Endodermal cell (in vitro differentiated cells): ENCODE measurements at regions not wholly inside any gene's neighbourhood (a gene's known extent, or its start where the extent isn't known, plus 50 kb on each side); places are given as distances from the start of the nearest gene placed in this dataset.

Experiments
- DNase-seq: peaks from one replicate; pipeline ENCODE4 v3.0.0-alpha.2; 2017
- H3K27ac ChIP-seq: 2 replicates; pipeline ENCODE4 v1.5.1; 2013; ENCODE audit warnings: mild to moderate bottlenecking, low read depth, low read length, moderate library complexity
- H3K27me3 ChIP-seq: 2 replicates; pipeline ENCODE4 v1.6.1; 2013; ENCODE audit warnings: mild to moderate bottlenecking, low read length, moderate library complexity; ENCODE audit not compliant: insufficient read depth, control insufficient read depth, poor library complexity, severe bottlenecking
- H3K36me3 ChIP-seq: 2 replicates; pipeline ENCODE4 v1.7.0; 2013; ENCODE audit warnings: mild to moderate bottlenecking, low read length, moderate library complexity; ENCODE audit not compliant: control insufficient read depth, insufficient read depth
- H3K4me1 ChIP-seq: one replicate; pipeline ENCODE4 v1.7.0; 2013; ENCODE audit warnings: low read length; ENCODE audit not compliant: control insufficient read depth, insufficient read depth
- H3K4me3 ChIP-seq: 2 replicates; pipeline ENCODE4 v1.5.1; 2013; ENCODE audit warnings: mild to moderate bottlenecking, low read length, moderate library complexity
- H3K9ac ChIP-seq: 2 replicates; pipeline ENCODE4 v1.6.1; 2013; ENCODE audit warnings: mild to moderate bottlenecking, low read length, moderate library complexity; ENCODE audit not compliant: poor library complexity, severe bottlenecking; ENCODE audit errors: extremely low read depth
- H3K9me3 ChIP-seq: 2 replicates; pipeline ENCODE4 v1.6.1; 2013; ENCODE audit warnings: mild to moderate bottlenecking, low read length, moderate library complexity; ENCODE audit not compliant: control insufficient read depth
- H3K27ac Mint-ChIP-seq: 2 replicates; pipeline ENCODE4 v1.8.0; 2020; ENCODE audit warnings: mixed read lengths
- H3K27me3 Mint-ChIP-seq: 2 replicates; pipeline ENCODE4 v1.8.0; 2021; ENCODE audit warnings: mild to moderate bottlenecking, mixed read lengths; ENCODE audit not compliant: insufficient read depth
- H3K36me3 Mint-ChIP-seq: 2 replicates; pipeline ENCODE4 v1.8.0; 2020; ENCODE audit warnings: low read depth, mixed read lengths
- H3K4me1 Mint-ChIP-seq: 2 replicates; pipeline ENCODE4 v1.8.0; 2020; ENCODE audit warnings: mixed read lengths
- H3K4me3 Mint-ChIP-seq: 2 replicates; pipeline ENCODE4 v1.8.0; 2020; ENCODE audit warnings: mild to moderate bottlenecking, moderate library complexity, mixed read lengths
- H3K9me3 Mint-ChIP-seq: 2 replicates; pipeline ENCODE4 v1.8.0; 2020; ENCODE audit warnings: mild to moderate bottlenecking, mixed read lengths
- WGBS, 2 experiments: methylation state at CpG; one replicate each; pipeline versions ENCODE4 v1.1.5 to v1.1.7; 2013; ENCODE audit warnings: missing lambda C conversion rate in 2 of 2, mixed read lengths in 1 of 2; ENCODE audit not compliant: insufficient coverage in 1 of 2, insufficient read length in 1 of 2; 5-methylcytosine and 5-hydroxymethylcytosine counted together
- TF ChIP-seq, protein P1 (sequence below): fragments of 200-600 bp; sonication (generic); conservative IDR thresholded peaks from 2 replicates; pipeline ENCODE4 v1.5.0; 2021; ENCODE audit warnings: antibody characterized with exemption, mild to moderate bottlenecking

- WGBS, 2 experiments, result 100% methylated on average over 2 of the region's 4 CpGs; no CpG with 5 or more reads in 1 of the 2 experiments
- no peak overlapping the region for H3K27ac Mint-ChIP-seq
- Histone ChIP-seq H3K27me3 (no peaks in the 10 kb centered on the region), H3K9me3 (no peaks in the 10 kb centered on the region), H3K27ac (no peak overlapping the region), H3K36me3 (no peaks in the 10 kb centered on the region), H3K4me1 (no peaks in the 10 kb centered on the region), H3K4me3 (no peak overlapping the region), H3K9ac (no peak overlapping the region)
- TF ChIP-seq, protein P1, sequence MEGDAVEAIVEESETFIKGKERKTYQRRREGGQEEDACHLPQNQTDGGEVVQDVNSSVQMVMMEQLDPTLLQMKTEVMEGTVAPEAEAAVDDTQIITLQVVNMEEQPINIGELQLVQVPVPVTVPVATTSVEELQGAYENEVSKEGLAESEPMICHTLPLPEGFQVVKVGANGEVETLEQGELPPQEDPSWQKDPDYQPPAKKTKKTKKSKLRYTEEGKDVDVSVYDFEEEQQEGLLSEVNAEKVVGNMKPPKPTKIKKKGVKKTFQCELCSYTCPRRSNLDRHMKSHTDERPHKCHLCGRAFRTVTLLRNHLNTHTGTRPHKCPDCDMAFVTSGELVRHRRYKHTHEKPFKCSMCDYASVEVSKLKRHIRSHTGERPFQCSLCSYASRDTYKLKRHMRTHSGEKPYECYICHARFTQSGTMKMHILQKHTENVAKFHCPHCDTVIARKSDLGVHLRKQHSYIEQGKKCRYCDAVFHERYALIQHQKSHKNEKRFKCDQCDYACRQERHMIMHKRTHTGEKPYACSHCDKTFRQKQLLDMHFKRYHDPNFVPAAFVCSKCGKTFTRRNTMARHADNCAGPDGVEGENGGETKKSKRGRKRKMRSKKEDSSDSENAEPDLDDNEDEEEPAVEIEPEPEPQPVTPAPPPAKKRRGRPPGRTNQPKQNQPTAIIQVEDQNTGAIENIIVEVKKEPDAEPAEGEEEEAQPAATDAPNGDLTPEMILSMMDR, result no peak
- H3K4me3 Mint-ChIP-seq, result no peak overlapping the region
- no peaks in the 10 kb centered on the region for H3K36me3 Mint-ChIP-seq
- H3K4me1 Mint-ChIP-seq, result peaks cover 4% of the 10 kb centered on the region
- no peak for DNase-seq
- peaks cover 10% of the 10 kb centered on the region for H3K27me3 Mint-ChIP-seq
- peaks cover 4% of the 10 kb centered on the region for H3K9me3 Mint-ChIP-seq
Measured at GRCh38 chr2:6777626-6778025, 88.1 kb downstream of the CMPK2 start.

- Histone ChIP-seq H3K4me3 (no peak overlapping the region), H3K4me1 (no peaks in the 10 kb centered on the region), H3K27me3 (no peaks in the 10 kb centered on the region), H3K9me3 (no peaks in the 10 kb centered on the region), H3K27ac (no peak overlapping the region), H3K36me3 (no peaks in the 10 kb centered on the region), H3K9ac (no peak overlapping the region)
- H3K27ac Mint-ChIP-seq, result no peak overlapping the region
- TF ChIP-seq, protein P1, result no peak
- no peaks in the 10 kb centered on the region for H3K4me1 Mint-ChIP-seq
- H3K36me3 Mint-ChIP-seq, result no peaks in the 10 kb centered on the region
- WGBS, 2 experiments, result 92 to 94% methylated on average over 5 to 7 of the region's 8 CpGs
- no peak overlapping the region for H3K4me3 Mint-ChIP-seq
- peaks cover 4% of the 10 kb centered on the region for H3K9me3 Mint-ChIP-seq
- no peak for DNase-seq
- no peaks in the 10 kb centered on the region for H3K27me3 Mint-ChIP-seq
Measured at GRCh38 chr2:6780765-6781274, 84.9 kb downstream of the CMPK2 start.

- Histone ChIP-seq H3K4me1 (no peaks in the 10 kb centered on the region), H3K9me3 (no peaks in the 10 kb centered on the region)
- H3K27ac Mint-ChIP-seq, result no peak overlapping the region
Measured at GRCh38 chr2:6782517-6783237, 83.0 kb downstream of the CMPK2 start.

More at GRCh38 chr2:6782517-6783237, 83.0 kb downstream of the CMPK2 start:
- H3K9ac ChIP-seq, result no peak overlapping the region
- Mint-ChIP-seq H3K27me3 (no peaks in the 10 kb centered on the region), H3K4me1 (no peaks in the 10 kb centered on the region), H3K9me3 (no peaks in the 10 kb centered on the region), H3K4me3 (no peak overlapping the region), H3K36me3 (no peaks in the 10 kb centered on the region)
- TF ChIP-seq, protein P1, result no peak
- no peak overlapping the region for H3K4me3 ChIP-seq
- H3K27me3 ChIP-seq, result no peaks in the 10 kb centered on the region
- H3K36me3 ChIP-seq, result no peaks in the 10 kb centered on the region
- WGBS, 2 experiments, result 94% methylated on average over 9 to 16 of the region's 16 CpGs
- H3K27ac ChIP-seq, result no peak overlapping the region
- DNase-seq, result no peak
